HG02981 (cell line): ENCODE measurements at regions not wholly inside any gene's neighbourhood (a gene's known extent, or its start where the extent isn't known, plus 50 kb on each side); places are given as distances from the start of the nearest gene placed in this dataset.

ENCODE experiments used
- ATAC-seq: cut with Tn5 transposase; IDR thresholded peaks from one replicate; pipeline ENCODE4 v1.9.1; 2021; ENCODE audit warnings: mild to moderate bottlenecking, moderate library complexity; ENCODE audit not compliant: unreplicated experiment

GRCh38 chr12:115108129-115109100 lies 424.4 kb upstream of the TBX3 start:
- no peak for ATAC-seq

GRCh38 chr12:115103884-115104883 lies 420.2 kb upstream of the TBX3 start:
- ATAC-seq = no peak

DNA sequence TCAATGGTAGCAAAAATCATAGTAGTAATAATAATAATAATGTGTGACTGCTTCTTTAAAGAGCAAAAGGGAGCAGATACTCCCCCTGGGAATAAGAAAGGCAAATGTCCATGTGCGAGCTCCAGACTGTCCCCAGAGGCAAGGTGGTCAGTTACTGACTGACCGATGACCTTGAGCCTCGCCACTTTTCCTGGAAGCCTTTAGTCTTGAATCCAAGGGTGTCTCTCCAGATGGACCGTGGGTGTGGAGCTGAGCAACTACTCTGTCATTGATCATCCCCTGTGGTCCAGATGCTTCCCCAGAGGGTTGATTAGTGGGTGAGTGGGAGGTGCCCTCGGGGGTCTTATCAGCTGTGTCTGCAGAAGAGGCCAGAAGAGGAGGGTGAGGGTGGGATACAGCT lies 418.5 kb upstream of the TBX3 start:
- ATAC-seq = no peak

GRCh38 chr12:115101520-115101919 lies 417.5 kb upstream of the TBX3 start:
- no peak for ATAC-seq

DNA sequence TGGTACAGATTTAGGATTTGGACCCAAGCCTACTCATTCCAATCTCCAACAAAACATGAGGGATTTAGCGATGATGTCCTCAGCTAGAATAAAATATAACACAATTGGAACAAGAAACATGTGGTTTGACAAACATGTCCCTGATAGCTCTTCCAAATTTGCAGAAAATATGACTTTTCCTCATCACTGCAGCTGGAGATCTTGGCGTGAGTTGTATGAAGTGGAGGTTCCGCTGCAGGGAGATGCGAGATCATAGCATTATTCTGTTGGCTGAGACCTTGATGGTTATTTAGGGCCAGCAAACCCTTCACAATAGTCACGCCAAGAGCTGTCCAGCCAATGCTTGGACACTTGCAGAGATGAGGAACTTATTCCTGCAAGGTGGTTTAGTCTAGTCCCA lies 413.4 kb upstream of the TBX3 start:
- ATAC-seq = no peak

GRCh38 chr12:115096588-115097397 lies 412.8 kb upstream of the TBX3 start:
- no peak for ATAC-seq

- ATAC-seq = no peak
Measured at GRCh38 chr12:115095073-115095748, 411.2 kb upstream of the TBX3 start.

DNA sequence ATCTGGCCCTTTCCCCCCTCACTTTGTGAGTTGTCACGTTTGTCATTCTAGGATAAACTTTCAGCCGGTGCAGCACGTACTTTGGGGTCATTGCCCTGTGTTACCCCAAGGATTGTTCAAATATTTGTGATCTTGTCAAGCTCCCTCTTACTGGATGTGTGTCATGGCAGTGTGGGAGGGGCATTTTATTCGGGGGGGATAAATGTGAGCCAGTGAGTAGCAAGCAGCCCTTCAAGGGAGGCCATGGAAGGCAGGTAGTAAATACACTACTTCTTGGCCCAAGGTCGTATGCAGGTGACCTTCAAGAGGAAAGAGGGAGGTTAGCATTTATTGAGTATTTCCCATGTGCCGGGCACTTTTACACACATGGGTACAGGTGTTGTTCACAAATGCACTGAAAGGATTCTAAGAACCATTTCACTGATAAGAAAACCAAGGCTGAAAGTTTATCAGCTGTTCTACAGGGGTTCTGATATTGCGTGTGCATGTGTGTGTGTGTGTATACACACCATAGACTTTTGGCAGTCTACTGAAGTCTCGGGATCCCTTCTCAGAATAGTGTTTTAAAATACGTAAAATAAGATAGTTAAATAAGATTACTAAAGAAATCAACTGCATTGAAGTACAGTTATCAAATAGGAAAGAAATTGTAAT lies 410.3 kb upstream of the TBX3 start:
- ATAC-seq = no peak

GRCh38 chr12:115093261-115093660 lies 409.3 kb upstream of the TBX3 start:
- ATAC-seq = no peak

DNA sequence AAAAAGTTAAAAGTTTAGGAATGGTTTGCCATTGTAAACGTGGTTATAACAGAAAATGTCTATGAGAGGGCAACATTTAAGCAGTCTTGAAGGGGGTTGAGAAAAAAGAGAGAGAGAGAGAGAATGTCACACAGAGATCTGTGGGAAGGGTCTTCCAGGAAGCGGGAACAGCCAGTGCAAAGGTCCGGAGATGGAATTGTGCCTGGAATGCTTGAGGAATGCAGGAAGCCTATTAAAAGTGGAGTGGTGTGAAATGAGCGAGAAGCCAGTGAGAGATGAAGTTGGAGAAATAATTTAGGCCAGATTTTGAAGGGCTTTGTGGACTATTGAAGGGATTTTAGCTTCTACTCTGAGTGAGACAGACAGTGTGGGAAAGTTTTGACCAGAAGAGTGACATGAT lies 406.8 kb upstream of the TBX3 start:
- no peak for ATAC-seq

DNA sequence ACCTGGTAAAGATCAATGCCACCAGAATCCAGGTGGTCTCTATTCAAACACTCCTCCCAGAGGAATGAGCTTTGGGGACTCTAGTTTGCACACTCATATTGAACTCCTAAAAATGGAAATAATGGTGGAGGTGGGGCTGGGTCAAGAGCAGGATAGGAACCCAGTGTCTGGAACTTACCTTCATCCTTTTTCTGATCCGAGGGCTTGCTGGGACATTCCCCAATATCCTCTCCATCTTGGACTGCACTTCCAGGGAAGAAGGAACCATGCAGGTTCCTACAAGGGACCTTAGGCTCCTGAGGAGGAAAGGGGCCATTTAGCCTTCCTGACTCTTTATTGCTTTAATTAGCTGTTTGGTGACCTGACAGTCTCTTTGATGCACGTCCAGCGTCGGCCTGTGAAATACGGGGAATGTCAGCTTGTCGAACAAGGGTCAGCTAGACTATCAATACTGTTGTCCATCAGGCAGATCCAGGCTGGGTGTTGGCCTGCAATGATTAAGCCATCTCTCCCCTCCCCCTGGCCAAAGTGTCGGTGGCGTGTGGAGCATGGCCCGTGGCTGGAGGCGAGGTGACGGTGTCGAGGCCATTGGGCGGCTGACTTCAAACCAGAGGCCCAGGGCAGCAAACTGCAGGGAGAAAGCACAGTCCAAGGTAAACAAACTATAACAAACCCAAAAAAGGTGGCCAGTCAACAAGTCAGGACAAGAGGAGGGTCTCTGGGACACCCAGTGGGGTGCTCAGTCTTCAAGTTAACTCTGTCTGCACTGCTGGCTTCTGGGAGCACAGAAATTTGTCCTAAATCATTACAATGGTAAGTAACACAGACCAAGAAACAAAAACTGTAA lies 405.2 kb upstream of the TBX3 start:
- no peak for ATAC-seq

DNA sequence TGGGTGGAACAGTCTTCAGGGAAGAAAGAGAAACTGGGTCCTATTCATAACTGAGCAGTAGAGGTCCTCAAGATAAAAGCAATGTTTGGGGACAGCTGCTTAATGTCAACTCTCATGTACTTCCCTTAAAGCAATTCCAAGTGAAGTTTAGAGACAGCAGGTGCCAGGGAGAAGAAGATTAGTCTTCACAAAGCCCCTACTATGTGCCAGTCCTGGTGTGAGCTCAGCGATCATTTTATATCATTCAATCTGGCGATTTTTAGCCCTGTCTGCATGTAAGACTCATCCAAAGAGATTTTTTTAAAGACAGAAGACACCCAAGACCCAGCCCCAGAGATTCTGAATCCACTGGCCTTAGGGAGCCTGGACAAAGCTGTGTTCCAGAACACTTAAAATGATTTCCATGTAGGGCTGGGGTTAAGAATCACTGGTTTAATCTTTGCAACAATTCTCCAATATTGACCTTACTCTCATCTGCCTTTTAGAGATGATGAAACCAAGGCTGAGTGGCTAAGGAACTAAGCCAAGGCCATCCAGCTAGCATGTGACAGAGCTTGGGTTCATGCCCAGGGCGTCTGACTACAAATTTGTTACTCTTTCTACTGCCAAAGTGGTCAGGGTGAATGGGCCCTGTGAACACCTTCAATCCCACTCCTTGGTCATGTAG lies 404.5 kb upstream of the TBX3 start:
- ATAC-seq = no peak

DNA sequence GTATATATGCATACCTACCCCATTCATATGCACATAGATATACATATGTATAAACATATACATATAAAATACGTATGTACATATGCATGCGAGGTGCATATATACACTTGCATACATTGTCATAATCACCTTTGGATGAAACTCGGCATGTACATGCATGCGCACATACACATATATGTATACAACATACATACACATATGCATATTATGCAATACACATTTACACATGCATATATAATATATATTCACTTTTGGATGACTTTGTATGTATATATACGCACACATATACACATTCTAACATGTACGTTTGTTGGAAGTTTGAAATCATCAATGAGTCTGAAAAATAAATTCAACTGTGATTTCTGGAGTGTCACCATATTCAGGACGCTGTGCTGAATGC lies 401.6 kb upstream of the TBX3 start:
- no peak for ATAC-seq

DNA sequence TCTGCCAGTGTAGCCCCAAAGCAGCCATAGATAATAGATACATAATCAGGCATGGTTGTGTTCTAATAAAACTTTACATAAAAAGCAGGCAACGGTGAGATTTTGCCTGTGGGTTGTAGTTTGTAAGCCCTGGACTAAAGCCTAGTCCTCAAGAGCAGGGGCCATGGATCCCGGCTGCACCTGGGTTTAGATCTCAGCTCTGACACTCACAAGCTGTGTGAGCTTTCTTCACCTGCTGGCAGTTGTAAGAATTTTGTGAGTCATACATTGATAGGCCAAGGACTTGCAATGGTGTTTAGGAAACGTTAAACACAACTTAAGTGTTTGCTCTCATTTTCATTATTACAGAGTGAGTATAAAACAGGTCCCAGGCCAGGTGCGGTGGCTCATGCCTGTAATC lies 395.8 kb upstream of the TBX3 start:
- no peak for ATAC-seq

DNA sequence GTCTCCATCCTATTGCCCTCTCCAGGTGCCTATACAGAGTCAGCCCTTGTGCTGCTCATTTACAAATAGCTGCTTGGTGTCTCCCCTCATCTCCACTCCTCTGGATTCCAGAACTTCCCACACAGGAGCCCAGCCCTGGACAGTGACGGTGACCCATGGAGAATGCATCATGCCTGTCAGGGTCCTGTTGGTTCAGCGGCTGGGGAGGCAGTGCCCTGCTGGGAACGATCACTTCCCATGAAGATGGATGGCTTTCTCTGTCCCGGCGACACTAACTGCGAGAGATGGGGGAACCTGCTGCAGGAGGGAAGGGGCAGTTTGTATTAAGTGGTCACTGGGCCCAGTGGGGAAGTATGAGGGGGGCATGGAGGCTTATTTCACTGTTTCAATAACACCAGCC lies 395.0 kb upstream of the TBX3 start:
- ATAC-seq = no peak

- no peak for ATAC-seq
Measured at GRCh38 chr12:115078334-115078733, 394.4 kb upstream of the TBX3 start.

DNA sequence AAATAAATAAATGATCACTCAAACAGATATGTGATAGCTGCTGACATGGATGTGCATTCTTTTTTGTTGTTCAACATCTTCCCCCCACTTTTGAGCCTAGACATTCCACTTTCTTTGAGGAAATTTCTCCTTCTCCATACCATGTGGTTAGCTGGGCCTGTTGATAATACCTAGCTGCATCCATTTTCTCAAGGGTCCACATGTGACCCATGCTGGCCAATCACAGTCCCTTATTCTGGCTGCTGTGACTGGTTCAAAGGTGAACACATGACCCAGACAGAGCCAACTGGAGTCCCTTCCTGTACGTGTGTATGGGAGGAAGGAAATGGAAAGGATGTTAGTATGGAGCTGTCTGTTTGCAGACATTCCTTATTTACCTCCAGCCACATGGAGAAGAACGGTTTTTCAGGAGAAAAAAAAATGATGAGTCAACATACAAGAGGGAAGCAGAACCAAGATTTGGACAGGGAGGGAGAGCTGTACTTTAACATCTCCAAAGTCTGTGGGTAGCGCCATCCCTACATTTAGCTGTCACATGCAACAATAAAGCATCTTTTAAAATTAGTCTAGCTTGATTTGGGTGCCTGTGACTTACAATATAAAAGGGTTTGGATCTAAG lies 391.7 kb upstream of the TBX3 start:
- no peak for ATAC-seq

DNA sequence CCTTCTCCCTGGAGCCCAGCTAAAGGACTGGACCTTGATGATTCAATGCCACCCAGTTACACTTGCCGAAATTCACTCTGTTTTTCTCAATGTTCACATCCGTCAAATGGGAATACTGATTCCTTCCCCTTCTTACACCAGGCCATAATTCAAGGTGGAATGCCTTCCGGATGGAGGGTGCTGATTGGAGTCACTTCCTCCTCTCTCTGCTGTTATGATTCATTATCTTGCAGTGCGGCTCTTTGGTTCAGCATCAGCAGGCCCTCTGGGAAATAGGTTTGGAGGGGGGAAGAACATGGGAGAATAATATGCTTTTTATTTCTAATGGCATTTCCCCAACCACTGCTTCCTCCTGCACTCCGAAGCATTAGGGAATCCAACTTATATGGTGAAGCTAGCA lies 390.6 kb upstream of the TBX3 start:
- no peak for ATAC-seq
